ENCODE measurements at regions not wholly inside any gene's neighbourhood (a gene's known extent, or its start where the extent isn't known, plus 50 kb on each side); places are given as distances from the start of the nearest gene placed in this dataset.
A peak's percentile ranks its signal among the peaks of the same experiment; 100 is the strongest.

GRCh38 chr2:16304876-16305590 is 360.6 kb downstream of the CYRIA start:
- Mint-ChIP-seq H3K4me1 (peaks cover 27% of the 10 kb centered on the region), H3K4me3 (no peak overlapping the region), H3K27ac (no peak overlapping the region), H3K36me3 (ENCODE audit: low read depth) (peaks cover 8% of the 10 kb centered on the region), H3K9me3 (peaks cover 15% of the 10 kb centered on the region), H3K27me3 (ENCODE audit: low read depth, poor library complexity) (no peaks in the 10 kb centered on the region)
- TF ChIP-seq, protein P1, sequence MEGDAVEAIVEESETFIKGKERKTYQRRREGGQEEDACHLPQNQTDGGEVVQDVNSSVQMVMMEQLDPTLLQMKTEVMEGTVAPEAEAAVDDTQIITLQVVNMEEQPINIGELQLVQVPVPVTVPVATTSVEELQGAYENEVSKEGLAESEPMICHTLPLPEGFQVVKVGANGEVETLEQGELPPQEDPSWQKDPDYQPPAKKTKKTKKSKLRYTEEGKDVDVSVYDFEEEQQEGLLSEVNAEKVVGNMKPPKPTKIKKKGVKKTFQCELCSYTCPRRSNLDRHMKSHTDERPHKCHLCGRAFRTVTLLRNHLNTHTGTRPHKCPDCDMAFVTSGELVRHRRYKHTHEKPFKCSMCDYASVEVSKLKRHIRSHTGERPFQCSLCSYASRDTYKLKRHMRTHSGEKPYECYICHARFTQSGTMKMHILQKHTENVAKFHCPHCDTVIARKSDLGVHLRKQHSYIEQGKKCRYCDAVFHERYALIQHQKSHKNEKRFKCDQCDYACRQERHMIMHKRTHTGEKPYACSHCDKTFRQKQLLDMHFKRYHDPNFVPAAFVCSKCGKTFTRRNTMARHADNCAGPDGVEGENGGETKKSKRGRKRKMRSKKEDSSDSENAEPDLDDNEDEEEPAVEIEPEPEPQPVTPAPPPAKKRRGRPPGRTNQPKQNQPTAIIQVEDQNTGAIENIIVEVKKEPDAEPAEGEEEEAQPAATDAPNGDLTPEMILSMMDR (IDR thresholded peaks at IDR 0.05), result no peak
- DNase-seq, result no peak

DNA sequence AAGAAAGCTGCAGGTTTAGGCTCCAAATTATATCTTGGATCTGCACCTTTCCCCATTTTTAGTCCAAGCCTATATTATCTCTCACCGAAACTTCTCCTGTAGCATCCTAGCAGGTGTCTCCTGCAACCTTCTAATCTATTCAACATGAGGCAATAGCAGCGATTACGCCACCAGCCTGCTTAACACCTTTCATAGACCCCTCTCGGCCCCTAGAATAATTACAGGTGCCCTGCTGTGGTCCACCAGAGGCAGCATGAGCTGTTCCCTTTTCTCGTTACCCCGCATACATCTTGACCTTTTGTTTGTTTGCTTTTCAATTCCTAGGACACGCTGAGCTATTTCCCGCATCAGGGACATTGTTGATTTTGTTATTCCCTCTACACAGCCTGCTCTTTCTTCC is 361.9 kb downstream of the CYRIA start:
- Mint-ChIP-seq H3K4me1 (peaks cover 27% of the 10 kb centered on the region), H3K4me3 (peak overlapping the region; percentile 6), H3K9me3 (peaks cover 18% of the 10 kb centered on the region), H3K36me3 (ENCODE audit: low read depth) (peaks cover 8% of the 10 kb centered on the region), H3K27ac (no peak overlapping the region), H3K27me3 (ENCODE audit: low read depth, poor library complexity) (no peaks in the 10 kb centered on the region)
- TF ChIP-seq, protein P1 (IDR thresholded peaks at IDR 0.05), result no peak
- no peak for DNase-seq

- Mint-ChIP-seq H3K9me3 (peaks cover 22% of the 10 kb centered on the region), H3K27me3 (ENCODE audit: low read depth, poor library complexity) (no peaks in the 10 kb centered on the region), H3K4me1 (peaks cover 27% of the 10 kb centered on the region), H3K36me3 (ENCODE audit: low read depth) (peaks cover 8% of the 10 kb centered on the region), H3K27ac (no peak overlapping the region), H3K4me3 (no peak overlapping the region)
- TF ChIP-seq, protein P1 (IDR thresholded peaks at IDR 0.05), result no peak
- no peak for DNase-seq
Observed at GRCh38 chr2:16303273-16303577, 362.4 kb downstream of the CYRIA start.

DNA sequence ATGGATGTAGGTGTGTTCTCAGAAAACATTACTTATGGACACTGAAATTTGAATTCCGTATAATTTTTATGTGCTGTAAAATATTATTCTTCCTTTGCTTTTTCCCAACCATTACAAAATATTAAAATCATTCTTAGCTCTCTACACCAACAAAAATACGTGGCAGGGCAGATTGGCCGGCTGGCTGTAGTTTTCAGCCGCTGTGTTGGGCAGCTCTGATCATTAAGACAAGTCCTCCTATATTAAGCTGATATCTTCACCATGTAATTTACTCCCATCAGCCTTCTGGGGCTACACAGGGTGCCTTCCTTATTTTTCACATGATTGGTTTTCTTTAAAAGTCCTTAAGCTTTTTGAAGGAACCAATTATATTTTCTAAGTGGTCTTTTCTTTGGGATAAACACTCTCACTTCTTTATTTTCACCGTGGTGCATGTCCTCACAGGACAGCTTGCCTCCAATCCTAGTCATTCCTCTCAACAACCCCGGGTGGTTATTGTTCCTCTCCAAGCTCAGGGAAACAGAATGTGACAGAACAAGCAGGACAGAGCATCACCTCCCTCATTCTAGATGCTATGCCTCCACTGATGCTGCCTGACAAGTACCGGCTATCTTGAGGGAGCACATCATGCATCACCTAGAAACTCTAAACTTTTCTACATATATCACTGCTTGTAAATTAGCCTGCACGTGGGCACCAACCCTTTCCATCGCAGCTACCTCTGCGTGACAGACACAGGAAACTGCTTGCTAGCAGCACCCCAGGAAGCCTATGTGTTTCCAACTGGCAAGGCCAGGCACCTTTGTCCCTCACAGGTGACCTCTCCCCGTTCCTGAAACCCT is 362.3 kb downstream of the MYCN start:
- peaks cover 27% of the 10 kb centered on the region for H3K4me1 Mint-ChIP-seq
- H3K27ac Mint-ChIP-seq, result no peak overlapping the region
- TF ChIP-seq, protein P1 (IDR thresholded peaks at IDR 0.05), result no peak
- H3K4me3 Mint-ChIP-seq, result no peak overlapping the region
- peaks cover 22% of the 10 kb centered on the region for H3K9me3 Mint-ChIP-seq
- no peak for DNase-seq
- peaks cover 8% of the 10 kb centered on the region for H3K36me3 Mint-ChIP-seq (ENCODE audit: low read depth)
- no peaks in the 10 kb centered on the region for H3K27me3 Mint-ChIP-seq (ENCODE audit: low read depth, poor library complexity)

- Mint-ChIP-seq H3K4me3 (no peak overlapping the region), H3K36me3 (ENCODE audit: low read depth) (peaks cover 8% of the 10 kb centered on the region), H3K27ac (no peak overlapping the region), H3K4me1 (peaks cover 27% of the 10 kb centered on the region), H3K27me3 (ENCODE audit: low read depth, poor library complexity) (no peaks in the 10 kb centered on the region), H3K9me3 (peaks cover 22% of the 10 kb centered on the region)
- TF ChIP-seq, protein P1 (IDR thresholded peaks at IDR 0.05), result no peak
- DNase-seq, result no peak
Observed at GRCh38 chr2:16301961-16302360, 361.6 kb downstream of the MYCN start.

Data from nephron progenitor cell (in vitro differentiated cells).